K562 (cell line): ENCODE measurements at regions not wholly inside any gene's neighbourhood (a gene's known extent, or its start where the extent isn't known, plus 50 kb on each side); places are given as distances from the start of the nearest gene placed in this dataset.
A peak's percentile ranks its signal among the peaks of the same experiment; 100 is the strongest.

Experiments used
- ATAC-seq: fragments of 200-7000 bp; cut with Tn5 transposase; 3 replicates; pipeline ENCODE4 v1.9.1; 2020; ENCODE audit warnings: moderate library complexity
- BruUV-seq: library from RNA; stranded (reverse); fragments of 400-500 nt; replicated peaks from 2 replicates; lab custom pipeline; 2021; lab: Mats Ljungman, UMichigan
- CTCF ChIA-PET: fragments of 300-600 bp; formaldehyde crosslinking; extraction: SDS; loops from one replicate; lab custom pipeline; 2021; ENCODE audit warnings: low intra/inter-chr PET ratio; lab: Yijun Ruan, JAX
- POLR2A ChIA-PET: fragments of 300-600, 350-650 bp; sonication (Branson Sonifier 250); formaldehyde crosslinking; extraction: SDS; loops from one replicate; lab custom pipeline; 2021; ENCODE audit warnings: antibody characterized with exemption, inconsistent platforms; lab: Yijun Ruan, JAX
- DNase-seq, 4 experiments: peaks; one replicate each; pipeline versions ENCODE4 v3.0.0 to v3.0.0-alpha.2; 2011 to 2018; ENCODE audit warnings: low spot score in 3 of 4, mixed read lengths in 3 of 4; ENCODE audit errors: extremely low read depth in 1 of 4
- FAIRE-seq: peaks from 2 replicates; lab custom pipeline; 2011; peaks lifted over from hg19 to GRCh38; lab: Jason Lieb, UNC
- H2AFZ ChIP-seq: 2 replicates; pipeline ENCODE4 v1.6.0; 2011; ENCODE audit warnings: low read depth, low read length, control low read depth, inconsistent platforms
- H3K27ac ChIP-seq: fragments of 200-600 bp; 3 replicates; pipeline ENCODE4 v1.8.0; 2011; ENCODE audit warnings: low read depth, mild to moderate bottlenecking, control low read depth, inconsistent platforms, low read length, moderate library complexity, mixed read lengths; ENCODE audit errors: extremely low read depth
- H3K27me3 ChIP-seq, 2 experiments: fragments of 300-600 bp in 1 of 2; 2 replicates in 1 of 2; 3 replicates in 1 of 2; pipeline versions ENCODE4 v1.6.0 to v1.8.0; 2011; ENCODE audit warnings: inconsistent platforms in 2 of 2, low read length in 2 of 2, mild to moderate bottlenecking in 1 of 2, mixed read lengths in 1 of 2, moderate library complexity in 1 of 2; ENCODE audit not compliant: control insufficient read depth in 2 of 2, insufficient read depth in 2 of 2
- H3K36me3 ChIP-seq: fragments of 300-600 bp; 3 replicates; pipeline ENCODE4 v1.8.0; 2011; ENCODE audit warnings: mild to moderate bottlenecking, low read length, inconsistent platforms; ENCODE audit not compliant: control insufficient read depth, insufficient read depth
- H3K4me1 ChIP-seq, 2 experiments: fragments of 200-600 bp in 1 of 2; replicated peaks in 1 of 2; 2 replicates in 1 of 2; 3 replicates in 1 of 2; pipeline versions ENCODE4 v1.5.1 to v1.8.0; 2011; ENCODE audit warnings: inconsistent platforms in 2 of 2, low read length in 2 of 2, mild to moderate bottlenecking in 1 of 2, mixed read lengths in 1 of 2, moderate library complexity in 1 of 2; ENCODE audit not compliant: control insufficient read depth in 2 of 2, insufficient read depth in 2 of 2
- H3K4me2 ChIP-seq: 2 replicates; pipeline ENCODE4 v1.6.1; 2011; ENCODE audit warnings: low read length, control low read depth, inconsistent platforms, mixed read lengths; ENCODE audit not compliant: insufficient read depth
- H3K4me3 ChIP-seq: fragments of 200-600 bp; sonication (generic), shearing (Covaris generic); 2 replicates; pipeline ENCODE4 v1.5.1; 2016; ENCODE audit warnings: control low read depth, inconsistent platforms
- H3K79me2 ChIP-seq: fragments of 200-600 bp; 3 replicates; pipeline ENCODE4 v1.8.0; 2011; ENCODE audit warnings: low read length, inconsistent platforms; ENCODE audit not compliant: control insufficient read depth, insufficient read depth
- H3K9ac ChIP-seq, 2 experiments: 2 replicates each; pipeline versions ENCODE4 v1.6.0 to v1.6.1; 2011; ENCODE audit warnings: low read depth in 2 of 2, low read length in 2 of 2, control low read depth in 1 of 2, inconsistent platforms in 1 of 2, mild to moderate bottlenecking in 1 of 2, mixed read lengths in 1 of 2; ENCODE audit not compliant: insufficient read depth in 1 of 2
- H3K9me1 ChIP-seq: one replicate; pipeline ENCODE4 v1.6.0; 2011; ENCODE audit warnings: inconsistent platforms, mild to moderate bottlenecking, low read length, moderate library complexity; ENCODE audit not compliant: control insufficient read depth, insufficient read depth
- H3K9me3 ChIP-seq: replicated peaks from 2 replicates; pipeline ENCODE4 v1.5.1; 2011; ENCODE audit warnings: low read depth, low read length, inconsistent platforms; ENCODE audit not compliant: control insufficient read depth, insufficient read depth
- H4K20me1 ChIP-seq: replicated peaks from 2 replicates; pipeline ENCODE4 v1.6.1; 2011; ENCODE audit warnings: low read length, inconsistent platforms, mixed read lengths; ENCODE audit not compliant: control insufficient read depth, insufficient read depth
- ARNT ChIP-seq, 2 experiments: fragments of 450-650 bp; IDR thresholded peaks; 2 replicates each; pipeline ENCODE4 v1.6.1; 2016; ENCODE audit warnings: mild to moderate bottlenecking in 1 of 2
- CEBPB ChIP-seq: fragments of 450-650 bp; IDR thresholded peaks from 2 replicates; pipeline ENCODE4 v1.6.1; 2016; ENCODE audit warnings: missing genetic modification characterization, missing compliant biosample characterization
- DMBX1 ChIP-seq: fragments of 250-450 bp; sonication (Bioruptor Pico); IDR thresholded peaks from 2 replicates; pipeline ENCODE4 v1.8.0; 2022; ENCODE audit warnings: inconsistent platforms, mild to moderate bottlenecking, moderate library complexity, borderline replicate concordance
- ILK ChIP-seq: fragments of 450-650 bp; IDR thresholded peaks from 2 replicates; pipeline ENCODE4 v1.6.1; 2016; ENCODE audit warnings: missing genetic modification characterization, low read depth, mild to moderate bottlenecking, missing compliant biosample characterization, moderate library complexity, borderline replicate concordance
- KHSRP ChIP-seq: fragments of 450-650 bp; IDR thresholded peaks from 2 replicates; pipeline ENCODE4 v1.6.1; 2017
- NFE2 ChIP-seq: IDR thresholded peaks from 2 replicates; pipeline ENCODE4 v1.6.1; 2014; ENCODE audit warnings: antibody characterized with exemption, low read depth
- NFE2L1 ChIP-seq: fragments of 450-650 bp; IDR thresholded peaks from 2 replicates; pipeline ENCODE4 v1.6.1; 2016; ENCODE audit warnings: missing genetic modification characterization, low read depth, mild to moderate bottlenecking, missing compliant biosample characterization, moderate library complexity, borderline replicate concordance
- PCBP2 ChIP-seq: fragments of 200-400 bp; formaldehyde crosslinking; IDR thresholded peaks from 2 replicates; pipeline ENCODE4 v1.6.1; 2018; ENCODE audit warnings: low read length, low read depth, mild to moderate bottlenecking, moderate library complexity; ENCODE audit not compliant: poor library complexity, severe bottlenecking
- TCFL5 ChIP-seq: fragments of 250-450 bp; sonication (Bioruptor Pico); conservative IDR thresholded peaks from 2 replicates; pipeline ENCODE4 v1.6.1; 2021; ENCODE audit warnings: mild to moderate bottlenecking, moderate library complexity, matching md5 sums
- ZNF324 ChIP-seq: fragments of 250-450 bp; sonication (Bioruptor Pico); IDR thresholded peaks from 2 replicates; pipeline ENCODE4 v1.4.0; 2020; ENCODE audit warnings: mild to moderate bottlenecking
- ZNF766 ChIP-seq: fragments of 200-800 bp; sonication (Bioruptor generic); conservative IDR thresholded peaks from 2 replicates; pipeline ENCODE4 v1.6.1; 2016; ENCODE audit warnings: missing genetic modification characterization, missing compliant biosample characterization
- WGBS: fragments of 100-300 bp; shearing (Covaris generic); methylation state at CpG from one replicate; pipeline ENCODE4 v1.1.6; 2016; ENCODE audit warnings: low coverage, mixed read lengths; ENCODE audit not compliant: insufficient coverage; ENCODE audit errors: missing lambda C conversion rate; 5-methylcytosine and 5-hydroxymethylcytosine counted together
- in situ Hi-C: fragments of 300-500 bp; cut with MboI; formaldehyde crosslinking; loops from 4 replicates; pipeline ENCODE4 v1.15.0; 2018; ENCODE audit warnings: inconsistent platforms, mixed read lengths
- intact Hi-C: fragments of 100-400 bp; cut with micrococcal nuclease; formaldehyde crosslinking; loops from 2 replicates; pipeline ENCODE4 v1.14.2; 2022
- TF ChIP-seq, protein P1 (sequence below): fragments of 250-450 bp; sonication (Bioruptor Pico); IDR thresholded peaks from 2 replicates; pipeline ENCODE4 v1.4.0; 2020; ENCODE audit warnings: mild to moderate bottlenecking, moderate library complexity

DNA sequence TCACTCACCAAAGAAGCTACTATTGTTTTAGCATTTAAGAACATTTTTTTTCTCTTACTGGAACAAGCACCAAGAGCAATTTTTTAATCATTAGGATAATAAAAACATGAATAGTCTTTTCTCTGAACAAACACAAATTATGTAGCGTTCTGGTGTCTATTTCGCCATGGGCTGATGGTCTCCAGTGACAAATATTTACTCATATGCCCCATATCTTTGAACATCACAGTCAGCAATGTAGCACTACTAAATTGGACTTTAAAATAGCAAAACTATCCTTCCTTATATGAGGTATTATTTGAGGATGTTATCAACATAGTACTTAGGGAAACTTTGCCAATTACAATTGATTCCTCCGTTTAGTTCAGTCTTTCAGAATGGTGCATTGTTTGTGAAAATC, 1326.0 kb upstream of the ZEB2 start:
- H3K4me2 ChIP-seq = no peak overlapping the region

DNA sequence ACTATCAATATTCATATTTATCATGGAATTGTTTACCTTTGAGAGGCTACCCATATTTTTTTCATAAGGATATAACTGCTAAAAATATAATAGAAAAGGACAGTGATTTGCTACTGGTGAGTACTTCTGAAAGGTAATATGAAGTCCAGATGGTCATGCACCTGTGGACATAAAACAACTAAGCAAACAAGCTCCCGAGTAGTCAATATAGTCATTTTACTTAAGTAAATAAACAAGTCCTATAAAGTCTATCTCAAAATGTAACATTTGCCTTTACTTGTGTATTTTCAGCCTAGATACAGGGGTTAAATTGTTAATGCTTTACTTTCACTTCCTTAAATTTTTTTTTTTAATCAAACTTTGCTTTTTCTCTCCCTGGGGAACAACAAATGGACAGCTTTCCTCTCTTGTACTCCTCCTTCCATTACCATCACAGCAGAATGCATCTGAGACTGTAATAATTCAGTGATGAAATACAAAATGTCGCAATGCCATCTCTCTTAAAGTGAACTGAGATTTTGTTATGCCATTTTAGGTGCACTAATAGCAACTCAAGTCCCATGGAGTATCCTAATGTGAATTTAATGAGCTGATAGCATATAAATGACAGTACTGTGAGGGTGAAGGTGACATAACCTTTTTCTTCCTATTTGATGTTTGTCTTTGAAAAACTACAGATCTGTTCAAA, 1325.4 kb upstream of the ZEB2 start:
- POLR2A ChIA-PET = no interaction called here
- no peaks in the 10 kb centered on the region for H3K36me3 ChIP-seq
- no peak for DNase-seq
- H3K4me3 ChIP-seq = no peak overlapping the region
- H3K4me1 ChIP-seq = no peaks in the 10 kb centered on the region
- WGBS = 30% methylated on average over 2 of the region's 2 CpGs
- no peak overlapping the region for H3K9ac ChIP-seq
- no peaks in the 10 kb centered on the region for H3K9me3 ChIP-seq
- no peaks in the 10 kb centered on the region for H3K9me1 ChIP-seq
- H3K4me2 ChIP-seq = no peak overlapping the region
- no peaks in the 10 kb centered on the region for H3K27me3 ChIP-seq
- in situ Hi-C loops = no loop called here
- intact Hi-C loops = no loop called here
- no peaks in the 10 kb centered on the region for H4K20me1 ChIP-seq
- H2AFZ ChIP-seq = no peak overlapping the region
- H3K79me2 ChIP-seq = no peaks in the 10 kb centered on the region
- no peak overlapping the region for H3K27ac ChIP-seq
- FAIRE-seq = no peak
- CTCF ChIA-PET = no interaction called here
- TF ChIP-seq, protein P1, sequence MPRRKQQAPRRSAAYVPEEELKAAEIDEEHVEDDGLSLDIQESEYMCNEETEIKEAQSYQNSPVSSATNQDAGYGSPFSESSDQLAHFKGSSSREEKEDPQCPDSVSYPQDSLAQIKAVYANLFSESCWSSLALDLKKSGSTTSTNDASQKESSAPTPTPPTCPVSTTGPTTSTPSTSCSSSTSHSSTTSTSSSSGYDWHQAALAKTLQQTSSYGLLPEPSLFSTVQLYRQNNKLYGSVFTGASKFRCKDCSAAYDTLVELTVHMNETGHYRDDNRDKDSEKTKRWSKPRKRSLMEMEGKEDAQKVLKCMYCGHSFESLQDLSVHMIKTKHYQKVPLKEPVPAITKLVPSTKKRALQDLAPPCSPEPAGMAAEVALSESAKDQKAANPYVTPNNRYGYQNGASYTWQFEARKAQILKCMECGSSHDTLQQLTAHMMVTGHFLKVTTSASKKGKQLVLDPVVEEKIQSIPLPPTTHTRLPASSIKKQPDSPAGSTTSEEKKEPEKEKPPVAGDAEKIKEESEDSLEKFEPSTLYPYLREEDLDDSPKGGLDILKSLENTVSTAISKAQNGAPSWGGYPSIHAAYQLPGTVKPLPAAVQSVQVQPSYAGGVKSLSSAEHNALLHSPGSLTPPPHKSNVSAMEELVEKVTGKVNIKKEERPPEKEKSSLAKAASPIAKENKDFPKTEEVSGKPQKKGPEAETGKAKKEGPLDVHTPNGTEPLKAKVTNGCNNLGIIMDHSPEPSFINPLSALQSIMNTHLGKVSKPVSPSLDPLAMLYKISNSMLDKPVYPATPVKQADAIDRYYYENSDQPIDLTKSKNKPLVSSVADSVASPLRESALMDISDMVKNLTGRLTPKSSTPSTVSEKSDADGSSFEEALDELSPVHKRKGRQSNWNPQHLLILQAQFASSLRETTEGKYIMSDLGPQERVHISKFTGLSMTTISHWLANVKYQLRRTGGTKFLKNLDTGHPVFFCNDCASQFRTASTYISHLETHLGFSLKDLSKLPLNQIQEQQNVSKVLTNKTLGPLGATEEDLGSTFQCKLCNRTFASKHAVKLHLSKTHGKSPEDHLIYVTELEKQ (CRISPR knock-in tag) = no peak
- TF ChIP-seq TCFL5 (no peak), CEBPB (tag) (0 out of 2 replicates have a peak, but pooled peaks have one; percentile 18), NFE2 (no peak)
- no peak for ATAC-seq
- no TSS peak for BruUV-seq

More for the DNA sequence above, 1326.0 kb upstream of the ZEB2 start:
- DNase-seq (no peak), ATAC-seq (no peak), FAIRE-seq (no peak)
- Histone ChIP-seq H3K27ac (no peak overlapping the region), H2AFZ (no peak overlapping the region), H3K9ac (no peak overlapping the region), H3K27me3 (no peaks in the 10 kb centered on the region), H3K9me1 (no peaks in the 10 kb centered on the region), H3K79me2 (no peaks in the 10 kb centered on the region), H3K4me1 (no peaks in the 10 kb centered on the region), H4K20me1 (no peaks in the 10 kb centered on the region), H3K36me3 (no peaks in the 10 kb centered on the region), H3K9me3 (no peaks in the 10 kb centered on the region), H3K4me3 (no peak overlapping the region)
- WGBS = 25% methylated on average over 3 of the region's 3 CpGs
- BruUV-seq = no TSS peak
- TF ChIP-seq KHSRP = no peak
- TF ChIP-seq ZNF324 (CRISPR knock-in tag) = no peak
- TF ChIP-seq ZNF766 (CRISPR knock-in tag) = no peak
- no peak for TF ChIP-seq ARNT (IDR thresholded peaks at IDR 0.05)
- TF ChIP-seq PCBP2 = no peak
- TF ChIP-seq NFE2L1 (tag) = no peak
- no peak for TF ChIP-seq ILK
- no peak for TF ChIP-seq DMBX1 (CRISPR knock-in tag)
- POLR2A ChIA-PET = no interaction called here
- intact Hi-C loops (no loop called here), in situ Hi-C loops (no loop called here)
- CTCF ChIA-PET = no interaction called here
